NCI-H2196 (cell line): ENCODE measurements at regions not wholly inside any gene's neighbourhood (a gene's known extent, or its start where the extent isn't known, plus 50 kb on each side); places are given as distances from the start of the nearest gene placed in this dataset.
"Not testable (repeated sequence)": the region's sequence is repeated elsewhere in the genome, so short reads cannot be mapped to it uniquely, and the experiment has no call there.

Experiments used
- DNase-seq: peaks from one replicate; lab custom pipeline; 2025; ENCODE audit not compliant: unreplicated experiment; lab: John Stamatoyannopoulos, UW

GRCh38 chr12:87430444-87430843 lies 598.8 kb downstream of the C12orf50 start:
- DNase-seq: no peak

GRCh38 chr12:87428701-87429277 lies 600.4 kb downstream of the C12orf50 start:
- no peak for DNase-seq

GRCh38 chr12:87427770-87428169 lies 601.4 kb downstream of the C12orf50 start:
- DNase-seq: no peak

- no peak for DNase-seq
Observed at GRCh38 chr12:87425942-87426554, 603.2 kb downstream of the C12orf50 start.

GRCh38 chr12:87421233-87421632 lies 608.0 kb downstream of the C12orf50 start:
- DNase-seq: not testable (repeated sequence)

- no peak for DNase-seq
Observed at GRCh38 chr12:87413784-87414183, 615.4 kb downstream of the C12orf50 start.

- no peak for DNase-seq
Observed at GRCh38 chr12:87406926-87407325, 622.3 kb downstream of the C12orf50 start.

- no peak for DNase-seq
Observed at GRCh38 chr12:87405918-87406317, 623.3 kb downstream of the C12orf50 start.

GRCh38 chr12:87394168-87394567 lies 635.0 kb downstream of the C12orf50 start:
- DNase-seq: not testable (repeated sequence)

- no peak for DNase-seq
Observed at GRCh38 chr12:87388376-87388775, 640.8 kb downstream of the C12orf50 start.

GRCh38 chr12:87385322-87385721 lies 643.9 kb downstream of the C12orf50 start:
- DNase-seq: no peak

DNA sequence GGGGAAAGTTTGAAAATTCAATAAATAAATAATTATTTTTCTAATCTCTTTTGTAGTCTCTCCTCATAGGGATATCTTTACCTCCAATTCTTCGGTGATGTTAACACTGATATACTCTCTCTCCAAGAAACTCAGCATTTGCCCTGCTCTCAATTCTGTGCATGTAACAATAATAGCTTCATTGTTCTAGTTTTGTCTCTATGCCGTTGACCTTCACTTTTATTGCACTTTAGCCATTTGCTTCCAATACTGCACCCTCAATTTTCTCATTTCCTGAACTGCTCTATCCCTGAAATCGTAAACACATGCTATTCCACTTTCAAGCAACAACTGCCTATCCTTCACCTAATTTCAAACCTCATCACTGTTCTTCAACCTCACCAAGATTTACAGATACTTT lies 645.0 kb downstream of the C12orf50 start:
- DNase-seq: no peak

GRCh38 chr12:87383680-87384079 lies 645.5 kb downstream of the C12orf50 start:
- DNase-seq: no peak

- DNase-seq: no peak
Observed at GRCh38 chr12:87382959-87383566, 646.1 kb downstream of the C12orf50 start.

- DNase-seq: no peak
Observed at GRCh38 chr12:87382436-87382835, 646.8 kb downstream of the C12orf50 start.

- no peak for DNase-seq
Observed at GRCh38 chr12:87381742-87382141, 647.5 kb downstream of the C12orf50 start.

- no peak for DNase-seq
Observed at GRCh38 chr12:87378526-87378925, 650.7 kb downstream of the C12orf50 start.

GRCh38 chr12:87376722-87377121 lies 652.5 kb downstream of the C12orf50 start:
- DNase-seq: no peak

DNA sequence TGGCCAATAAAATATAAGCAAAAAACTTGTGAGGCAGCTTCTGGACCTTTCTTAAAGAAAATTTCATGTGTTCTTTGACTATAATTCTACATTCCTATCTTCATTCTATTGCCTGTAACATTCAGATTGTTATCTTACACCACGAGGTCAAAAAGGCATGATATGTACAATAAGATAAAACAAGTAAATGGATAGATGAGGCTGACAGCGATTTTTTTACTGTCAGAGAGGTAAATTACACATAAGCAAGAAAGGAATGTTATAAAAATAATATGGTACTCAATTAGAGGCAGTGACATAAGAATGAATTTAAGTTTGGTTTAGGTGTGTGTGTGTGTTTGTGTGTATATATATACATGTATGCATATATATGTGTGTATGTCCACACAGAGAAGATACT lies 660.0 kb downstream of the C12orf50 start:
- DNase-seq: no peak

GRCh38 chr12:87368259-87368658 lies 660.9 kb downstream of the C12orf50 start:
- no peak for DNase-seq

DNA sequence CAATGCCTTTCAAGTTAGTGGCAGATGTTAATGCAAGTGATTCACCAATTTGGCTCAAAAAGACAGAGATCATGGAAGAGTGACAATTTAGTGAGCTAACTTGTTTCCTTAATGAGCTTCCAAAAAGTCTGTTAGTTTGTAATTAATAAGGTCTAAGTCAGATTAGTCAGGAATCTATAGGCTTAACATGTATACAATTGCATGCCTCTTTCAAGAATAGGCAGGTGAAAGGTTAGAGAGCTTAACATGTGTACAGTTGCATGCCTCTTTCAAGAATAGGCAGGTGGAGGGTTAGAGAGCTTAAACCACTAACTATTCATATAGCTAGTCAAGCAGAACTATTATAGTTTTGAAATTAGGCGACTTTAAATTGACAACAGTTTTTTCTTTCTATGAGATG lies 663.8 kb downstream of the C12orf50 start:
- no peak for DNase-seq

DNA sequence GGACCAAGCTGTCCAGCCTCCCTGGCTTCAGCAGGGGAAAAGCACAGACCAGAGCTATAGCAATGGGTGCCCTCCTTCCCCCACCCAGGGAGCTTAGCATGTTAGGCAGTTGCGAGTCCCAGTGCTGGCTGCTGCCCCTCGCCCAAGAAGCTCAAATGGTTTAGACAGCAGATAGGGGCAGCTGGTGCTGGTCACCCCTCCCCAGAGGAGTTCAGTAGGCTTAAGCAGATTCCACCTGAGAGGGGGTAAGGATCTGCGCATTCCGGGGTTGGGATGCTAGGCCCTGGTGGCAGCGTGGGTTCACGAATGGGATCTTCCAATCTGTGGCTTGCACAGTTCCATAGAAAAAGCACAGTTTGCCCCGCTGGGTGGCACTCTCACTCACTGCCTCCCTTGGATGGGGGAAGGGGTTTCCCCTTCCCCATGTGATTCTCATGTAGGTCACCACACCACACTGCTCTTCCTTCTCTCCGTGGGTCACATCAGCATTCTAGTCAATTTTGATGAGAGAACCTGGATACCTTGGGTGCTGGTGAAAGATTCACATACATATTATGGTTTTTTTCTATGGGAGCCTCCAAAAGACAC lies 665.6 kb downstream of the C12orf50 start:
- DNase-seq: no peak
